Trophoblast cell (in vitro differentiated cells and primary cell): ENCODE measurements at regions not wholly inside any gene's neighbourhood (a gene's known extent, or its start where the extent isn't known, plus 50 kb on each side); places are given as distances from the start of the nearest gene placed in this dataset.

Experiments used
- DNase-seq, 2 donors: peaks; one replicate each; pipeline ENCODE4 v3.0.0-alpha.2; 2016
- H2AFZ ChIP-seq: 2 replicates; pipeline ENCODE4 v1.6.1; 2013; ENCODE audit warnings: low read length, moderate library complexity, mild to moderate bottlenecking; ENCODE audit not compliant: insufficient read depth, poor library complexity
- H2AK5ac ChIP-seq: 2 replicates; pipeline ENCODE4 v1.6.1; 2013; ENCODE audit warnings: mild to moderate bottlenecking, low read length
- H2BK120ac ChIP-seq: 2 replicates; pipeline ENCODE4 v1.6.1; 2013; ENCODE audit warnings: low read length, mild to moderate bottlenecking, moderate library complexity; ENCODE audit not compliant: insufficient read depth, poor library complexity
- H2BK12ac ChIP-seq: 2 replicates; pipeline ENCODE4 v1.6.1; 2013; ENCODE audit warnings: mild to moderate bottlenecking, low read length, moderate library complexity
- H2BK5ac ChIP-seq: 2 replicates; pipeline ENCODE4 v1.6.1; 2013; ENCODE audit warnings: low read length, low read depth, moderate library complexity, mild to moderate bottlenecking; ENCODE audit not compliant: poor library complexity
- H3K14ac ChIP-seq: 2 replicates; pipeline ENCODE4 v1.6.1; 2013; ENCODE audit warnings: mild to moderate bottlenecking, low read length
- H3K18ac ChIP-seq: 2 replicates; pipeline ENCODE4 v1.6.1; 2013; ENCODE audit warnings: mild to moderate bottlenecking, low read length
- H3K23ac ChIP-seq: 2 replicates; pipeline ENCODE4 v1.6.1; 2013; ENCODE audit warnings: low read length
- H3K27ac ChIP-seq: 2 replicates; pipeline ENCODE4 v1.5.1; 2013; ENCODE audit warnings: low read depth, mild to moderate bottlenecking, inconsistent platforms, low read length, moderate library complexity
- H3K27me3 ChIP-seq: 2 replicates; pipeline ENCODE4 v1.6.1; 2013; ENCODE audit warnings: inconsistent platforms, mild to moderate bottlenecking, low read length, moderate library complexity; ENCODE audit not compliant: insufficient read depth
- H3K36me3 ChIP-seq, 2 experiments: 1 replicate in 1 of 2; 2 replicates in 1 of 2; pipeline ENCODE4 v1.6.1; 2013; ENCODE audit warnings: low read length in 2 of 2, mild to moderate bottlenecking in 2 of 2, moderate library complexity in 1 of 2; ENCODE audit not compliant: insufficient read depth in 2 of 2, control insufficient read depth in 1 of 2
- H3K4ac ChIP-seq: 2 replicates; pipeline ENCODE4 v1.6.1; 2013; ENCODE audit warnings: low read depth, mild to moderate bottlenecking, low read length, moderate library complexity
- H3K4me1 ChIP-seq, 2 experiments: 1 replicate in 1 of 2; 2 replicates in 1 of 2; pipeline ENCODE4 v1.6.1; 2013; ENCODE audit warnings: low read length in 2 of 2, mild to moderate bottlenecking in 2 of 2, moderate library complexity in 1 of 2; ENCODE audit not compliant: insufficient read depth in 2 of 2, control insufficient read depth in 1 of 2
- H3K4me2 ChIP-seq: 2 replicates; pipeline ENCODE4 v1.6.1; 2013; ENCODE audit warnings: inconsistent platforms, mild to moderate bottlenecking, low read length, moderate library complexity
- H3K4me3 ChIP-seq: 2 replicates; pipeline ENCODE4 v1.5.1; 2013; ENCODE audit warnings: mild to moderate bottlenecking, low read depth, low read length, inconsistent platforms
- H3K79me1 ChIP-seq: one replicate; pipeline ENCODE4 v1.6.1; 2013; ENCODE audit warnings: low read length
- H3K79me2 ChIP-seq: 2 replicates; pipeline ENCODE4 v1.6.1; 2013; ENCODE audit warnings: low read length, mild to moderate bottlenecking; ENCODE audit not compliant: control insufficient read depth, insufficient read depth, poor library complexity
- H3K9ac ChIP-seq: 2 replicates; pipeline ENCODE4 v1.6.1; 2013; ENCODE audit warnings: mild to moderate bottlenecking, low read length
- H3K9me3 ChIP-seq: 2 replicates; pipeline ENCODE4 v1.6.1; 2013; ENCODE audit warnings: low read depth, mild to moderate bottlenecking, control low read depth, inconsistent platforms, low read length; ENCODE audit not compliant: insufficient read depth
- H4K12ac ChIP-seq: 2 replicates; pipeline ENCODE4 v1.6.1; 2013; ENCODE audit warnings: low read depth, mild to moderate bottlenecking, low read length, moderate library complexity
- H4K8ac ChIP-seq: 2 replicates; pipeline ENCODE4 v1.6.1; 2013; ENCODE audit warnings: low read depth, mild to moderate bottlenecking, low read length, moderate library complexity
- H4K91ac ChIP-seq: one replicate; pipeline ENCODE4 v1.6.1; 2013; ENCODE audit warnings: low read depth, mild to moderate bottlenecking, low read length, moderate library complexity
- WGBS: extraction: QIAGEN DNeasy Blood & Tissue Kit; methylation state at CpG from one replicate; pipeline ENCODE4 v1.1.7; 2013; ENCODE audit warnings: missing lambda C conversion rate; ENCODE audit not compliant: insufficient read length, insufficient coverage; ENCODE audit errors: extremely low coverage; 5-methylcytosine and 5-hydroxymethylcytosine counted together

DNA sequence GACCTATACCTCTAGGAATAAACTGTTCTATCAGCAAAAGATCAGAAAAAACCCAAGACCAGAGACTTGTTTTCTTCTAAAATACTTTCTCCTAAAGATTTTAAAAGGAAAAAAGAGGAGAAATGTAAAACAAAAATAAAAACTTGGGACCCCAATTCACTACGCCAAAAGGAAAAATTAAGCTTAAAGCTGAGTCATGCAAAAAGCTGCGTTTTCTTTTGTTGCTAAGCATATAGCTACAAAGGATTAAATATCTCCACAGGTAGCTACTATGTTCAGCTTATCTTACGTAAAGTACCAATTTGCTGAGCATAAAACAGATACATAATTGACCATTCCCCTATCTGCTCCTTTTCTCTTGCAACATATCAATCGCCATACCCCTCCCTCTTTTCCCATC lies 950.0 kb upstream of the NXPH2 start:
- Histone ChIP-seq H3K79me2 (no peaks in the 10 kb centered on the region), H4K91ac (no peak overlapping the region)
- whole genome bisulfite sequencing, result 100% methylated on average over 1 of the region's 4 CpGs

DNA sequence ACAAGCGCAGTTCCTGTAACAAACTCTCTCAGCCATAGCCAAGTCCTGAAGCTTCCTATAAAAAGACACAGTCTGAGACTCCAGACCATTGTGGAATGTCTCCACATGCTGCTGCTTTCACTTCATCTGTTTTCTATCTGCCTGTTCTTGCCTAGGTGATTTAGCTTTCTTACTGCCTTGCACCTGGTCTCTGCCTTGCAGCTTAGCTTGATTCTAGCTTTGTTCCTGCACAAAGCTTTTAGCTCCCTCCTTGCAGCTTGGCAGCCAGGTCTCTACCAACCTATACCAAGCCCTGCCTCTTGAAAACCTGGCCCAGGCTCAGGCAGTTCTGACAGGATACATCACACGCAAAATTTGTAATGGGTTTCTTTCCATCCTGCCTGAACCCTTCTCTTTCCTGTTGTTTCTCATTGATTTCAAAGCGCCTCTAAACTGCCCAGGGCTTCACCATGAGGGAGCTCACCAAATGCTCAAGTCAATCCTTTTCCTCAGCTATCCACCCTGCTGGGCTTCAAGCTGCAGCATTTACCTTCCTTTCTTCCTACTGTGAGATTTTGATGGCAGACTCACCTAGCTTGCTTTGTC lies 941.3 kb upstream of the NXPH2 start:
- Histone ChIP-seq H2BK5ac (no peak overlapping the region), H3K14ac (no peak overlapping the region), H3K9me3 (no peaks in the 10 kb centered on the region), H3K79me1 (no peaks in the 10 kb centered on the region), H2BK12ac (no peak overlapping the region), H3K4ac (no peak overlapping the region), H4K91ac (no peak overlapping the region), H4K8ac (no peak overlapping the region), H2BK120ac (no peak overlapping the region), H3K18ac (no peak overlapping the region), H3K79me2 (no peaks in the 10 kb centered on the region), H3K36me3 (no peaks in the 10 kb centered on the region), H3K23ac (no peak overlapping the region), H3K4me3 (no peak overlapping the region), H4K12ac (no peak overlapping the region), H3K27me3 (no peaks in the 10 kb centered on the region), H2AFZ (no peak overlapping the region), H3K9ac (no peak overlapping the region), H3K4me1 (peaks cover 0 to 4% of the 10 kb centered on the region in 2 experiments), H2AK5ac (no peak overlapping the region), H3K27ac (peak overlapping the region; percentile 16), H3K4me2 (no peak overlapping the region)
- DNase-seq, result no peak
- WGBS, result no CpG with 5 or more reads among the region's 3 CpGs

More for the DNA sequence above, 950.0 kb upstream of the NXPH2 start:
- H2AK5ac ChIP-seq, result no peak overlapping the region
- no peak overlapping the region for H2BK5ac ChIP-seq
- no peak overlapping the region for H3K4ac ChIP-seq
- H3K36me3 ChIP-seq, result no peaks in the 10 kb centered on the region
- no peak overlapping the region for H3K14ac ChIP-seq
- H3K23ac ChIP-seq, result no peak overlapping the region
- H4K8ac ChIP-seq, result no peak overlapping the region
- H2BK12ac ChIP-seq, result no peak overlapping the region
- H2AFZ ChIP-seq, result no peak overlapping the region
- no peak for DNase-seq
- no peak overlapping the region for H4K12ac ChIP-seq
- no peaks in the 10 kb centered on the region for H3K4me1 ChIP-seq
- H2BK120ac ChIP-seq, result no peak overlapping the region
- no peak overlapping the region for H3K18ac ChIP-seq
- H3K4me3 ChIP-seq, result no peak overlapping the region
- no peak overlapping the region for H3K9ac ChIP-seq
- no peak overlapping the region for H3K27ac ChIP-seq
- no peak overlapping the region for H3K4me2 ChIP-seq
- no peaks in the 10 kb centered on the region for H3K79me1 ChIP-seq
- H3K9me3 ChIP-seq, result no peaks in the 10 kb centered on the region
- no peaks in the 10 kb centered on the region for H3K27me3 ChIP-seq

DNA sequence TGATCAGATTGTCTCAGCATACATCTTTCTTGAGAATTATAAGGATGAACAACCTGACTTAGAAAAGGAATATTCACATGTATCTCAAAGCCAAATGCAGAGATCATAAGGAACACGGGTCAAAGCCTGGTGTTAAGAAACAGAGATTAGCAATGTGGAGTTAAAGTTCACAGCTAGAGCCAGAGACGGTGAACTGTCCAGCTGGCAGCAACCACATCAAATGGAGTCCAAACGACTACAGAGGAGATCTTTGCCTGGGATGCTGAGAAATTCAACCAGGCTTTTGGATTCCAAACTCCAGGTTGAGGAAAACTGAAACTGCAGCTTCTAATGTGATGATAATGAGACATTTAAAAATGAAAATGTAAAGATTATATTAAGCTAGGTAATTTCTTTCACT lies 939.9 kb upstream of the NXPH2 start:
- no peak overlapping the region for H4K91ac ChIP-seq
- H2AK5ac ChIP-seq, result no peak overlapping the region
- no peak overlapping the region for H2AFZ ChIP-seq
- no peaks in the 10 kb centered on the region for H3K79me2 ChIP-seq
- peaks cover 0 to 4% of the 10 kb centered on the region in 2 experiments for H3K4me1 ChIP-seq
- no peak overlapping the region for H3K23ac ChIP-seq
- no peak overlapping the region for H3K4me2 ChIP-seq
- H3K36me3 ChIP-seq, result no peaks in the 10 kb centered on the region
- H3K27ac ChIP-seq, result no peak overlapping the region
- no CpG with 5 or more reads among the region's 3 CpGs for WGBS
- H3K14ac ChIP-seq, result no peak overlapping the region
- no peaks in the 10 kb centered on the region for H3K9me3 ChIP-seq
- no peak overlapping the region for H2BK5ac ChIP-seq
- H3K27me3 ChIP-seq, result no peaks in the 10 kb centered on the region
- H3K4me3 ChIP-seq, result no peak overlapping the region
- DNase-seq, result no peak
- peak overlapping the region; percentile 33 for H2BK120ac ChIP-seq
- no peak overlapping the region for H4K8ac ChIP-seq
- no peak overlapping the region for H3K4ac ChIP-seq
- no peak overlapping the region for H4K12ac ChIP-seq
- H3K18ac ChIP-seq, result no peak overlapping the region
- H2BK12ac ChIP-seq, result no peak overlapping the region
- no peaks in the 10 kb centered on the region for H3K79me1 ChIP-seq
- H3K9ac ChIP-seq, result no peak overlapping the region

DNA sequence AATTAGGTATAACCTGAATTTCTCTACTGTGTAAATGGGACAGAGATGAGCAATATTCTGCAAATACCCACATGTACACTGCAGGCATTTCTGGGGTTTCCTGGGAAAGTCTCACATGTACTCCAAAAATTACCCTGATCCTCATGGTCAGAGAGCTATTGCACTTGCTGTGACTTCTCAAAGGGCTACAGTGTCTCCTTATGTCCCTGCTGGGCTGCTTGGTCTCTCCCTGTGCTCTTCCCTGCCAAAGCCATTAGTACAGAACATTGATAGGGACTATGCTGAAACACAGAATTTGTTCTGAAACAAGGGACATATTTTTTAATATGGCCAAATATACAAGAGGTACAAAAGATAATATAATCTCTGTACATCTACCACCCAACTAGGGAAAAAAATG lies 924.4 kb upstream of the NXPH2 start:
- Histone ChIP-seq H3K9ac (no peak overlapping the region), H2AK5ac (no peak overlapping the region), H2BK5ac (no peak overlapping the region), H3K4me3 (no peak overlapping the region), H3K23ac (no peak overlapping the region), H2AFZ (no peak overlapping the region), H3K79me2 (no peaks in the 10 kb centered on the region), H3K18ac (no peak overlapping the region), H3K14ac (no peak overlapping the region), H2BK120ac (no peak overlapping the region), H3K27ac (no peak overlapping the region), H2BK12ac (no peak overlapping the region), H3K79me1 (peaks cover 1% of the 10 kb centered on the region), H3K4me2 (no peak overlapping the region), H3K36me3 (no peaks in the 10 kb centered on the region), H4K8ac (no peak overlapping the region), H3K4ac (no peak overlapping the region), H4K12ac (no peak overlapping the region), H3K27me3 (no peaks in the 10 kb centered on the region), H3K9me3 (no peaks in the 10 kb centered on the region), H4K91ac (no peak overlapping the region), H3K4me1 (no peaks in the 10 kb centered on the region)
- DNase-seq, result no peak
